ENCODE measurements at regions not wholly inside any gene's neighbourhood (a gene's known extent, or its start where the extent isn't known, plus 50 kb on each side); places are given as distances from the start of the nearest gene placed in this dataset.

- no peak overlapping the region for H3K4me2 ChIP-seq
- no peak overlapping the region for H3K27ac ChIP-seq
- no peak overlapping the region for H3K9ac ChIP-seq
- H3K36me3 ChIP-seq: no peaks in the 10 kb centered on the region
- TF ChIP-seq Cebpa-rat (IDR thresholded peaks at IDR 0.05): no peak
- no peaks in the 10 kb centered on the region for H3K27me3 ChIP-seq
- H3K9me3 ChIP-seq (replicated peaks in 1 of 11): no peaks in the 10 kb centered on the region
- no peaks in the 10 kb centered on the region; a peak in 1 of 22 replicates for H4K20me1 ChIP-seq
- peaks cover 0 to 34% (median 26%) of the 10 kb centered on the region in 10 experiments; a peak in 16 of 20 replicates for H3K4me1 ChIP-seq
- H3K4me3 ChIP-seq: no peak overlapping the region
Measured at GRCh38 chr2:15722980-15723379, 131.3 kb downstream of the DDX1 start.

- TF ChIP-seq Cebpa-rat (IDR thresholded peaks at IDR 0.05): no peak
- Histone ChIP-seq H3K36me3 (no peaks in the 10 kb centered on the region), H3K9me3 (replicated peaks in 1 of 11) (no peaks in the 10 kb centered on the region), H3K27me3 (no peaks in the 10 kb centered on the region), H4K20me1 (no peaks in the 10 kb centered on the region), H3K27ac (no peak overlapping the region), H3K4me1 (peaks cover 0 to 38% (median 24%) of the 10 kb centered on the region in 10 experiments; a peak in 16 of 20 replicates), H3K9ac (peak overlapping the region in 1 of 11 experiments; percentile 35; a peak in 1 of 22 replicates), H3K4me3 (no peak overlapping the region), H3K4me2 (peak overlapping the region in 10 of 11 experiments; percentile 3 to 53 (median 23); a peak in 8 of 22 replicates)
Measured at GRCh38 chr2:15724235-15724634, 132.6 kb downstream of the DDX1 start.

GRCh38 chr2:15725101-15725781 is 133.6 kb downstream of the DDX1 start:
- TF ChIP-seq Cebpa-rat (IDR thresholded peaks at IDR 0.05): no peak
- no peaks in the 10 kb centered on the region for H3K9me3 ChIP-seq (replicated peaks in 1 of 11)
- H3K27me3 ChIP-seq: no peaks in the 10 kb centered on the region
- H4K20me1 ChIP-seq: 0 out of 22 replicates have a peak, but pooled peaks cover 0 to under 1% (median 0%) of the 10 kb centered on the region in 11 experiments
- H3K36me3 ChIP-seq: no peaks in the 10 kb centered on the region
- H3K9ac ChIP-seq: no peak overlapping the region
- H3K4me1 ChIP-seq: peaks cover 4 to 46% (median 33%) of the 10 kb centered on the region in 10 experiments
- H3K4me2 ChIP-seq: 0 out of 22 replicates have a peak overlapping the region, but pooled peaks of 1 of the 11 experiments have one; percentile 47
- H3K4me3 ChIP-seq: no peak overlapping the region
- no peak overlapping the region for H3K27ac ChIP-seq

- Histone ChIP-seq H3K27me3 (no peaks in the 10 kb centered on the region), H3K4me1 (peaks cover 9 to 51% (median 38%) of the 10 kb centered on the region in 10 experiments), H3K4me2 (no peak overlapping the region), H4K20me1 (peaks cover 0 to 5% (median 0%) of the 10 kb centered on the region in 11 experiments; a peak in 3 of 22 replicates), H3K36me3 (no peaks in the 10 kb centered on the region), H3K9me3 (replicated peaks in 1 of 11) (no peaks in the 10 kb centered on the region), H3K27ac (no peak overlapping the region), H3K4me3 (no peak overlapping the region), H3K9ac (no peak overlapping the region)
- no peak for TF ChIP-seq Cebpa-rat (IDR thresholded peaks at IDR 0.05)
Measured at GRCh38 chr2:15725782-15726112, 134.1 kb downstream of the DDX1 start.

GRCh38 chr2:15726321-15727057 is 134.8 kb downstream of the DDX1 start:
- peaks cover 0 to 13% (median 0%) of the 10 kb centered on the region in 11 experiments; a peak in 4 of 22 replicates for H4K20me1 ChIP-seq
- H3K27ac ChIP-seq: no peak overlapping the region
- peaks cover 17 to 55% (median 44%) of the 10 kb centered on the region in 10 experiments for H3K4me1 ChIP-seq
- no peaks in the 10 kb centered on the region for H3K27me3 ChIP-seq
- no peak for TF ChIP-seq Cebpa-rat (IDR thresholded peaks at IDR 0.05)
- H3K9me3 ChIP-seq (replicated peaks in 1 of 11): no peaks in the 10 kb centered on the region
- H3K36me3 ChIP-seq: no peaks in the 10 kb centered on the region
- no peak overlapping the region for H3K4me3 ChIP-seq
- H3K9ac ChIP-seq: no peak overlapping the region
- no peak overlapping the region for H3K4me2 ChIP-seq

- Histone ChIP-seq H3K27me3 (no peaks in the 10 kb centered on the region), H3K27ac (no peak overlapping the region), H3K4me3 (no peak overlapping the region), H3K36me3 (no peaks in the 10 kb centered on the region), H4K20me1 (peaks cover 0 to 13% (median 0%) of the 10 kb centered on the region in 11 experiments; a peak in 4 of 22 replicates), H3K4me1 (peaks cover 28 to 57% (median 47%) of the 10 kb centered on the region in 10 experiments), H3K4me2 (peak overlapping the region in 5 of 11 experiments; percentile 10 to 59 (median 32); a peak in 8 of 22 replicates), H3K9me3 (replicated peaks in 1 of 11) (no peaks in the 10 kb centered on the region), H3K9ac (no peak overlapping the region)
- no peak for TF ChIP-seq Cebpa-rat (IDR thresholded peaks at IDR 0.05)
Measured at GRCh38 chr2:15727396-15728244, 136.0 kb downstream of the DDX1 start.

GRCh38 chr2:15728245-15728938 is 136.7 kb downstream of the DDX1 start:
- Histone ChIP-seq H3K27ac (no peak overlapping the region), H3K4me2 (peak overlapping the region in 6 of 11 experiments; percentile 10 to 59 (median 32); a peak in 11 of 22 replicates), H3K27me3 (no peaks in the 10 kb centered on the region)

GRCh38 chr2:15729001-15729400 is 137.3 kb downstream of the DDX1 start:
- no peak for TF ChIP-seq Cebpa-rat (IDR thresholded peaks at IDR 0.05)
- Histone ChIP-seq H3K4me1 (peaks cover 32 to 67% (median 55%) of the 10 kb centered on the region in 10 experiments), H3K4me3 (no peak overlapping the region), H4K20me1 (peaks cover 0 to 13% (median 0%) of the 10 kb centered on the region in 11 experiments; a peak in 4 of 22 replicates), H3K27ac (peak overlapping the region in 1 of 11 experiments; percentile 43; a peak in 1 of 22 replicates), H3K27me3 (no peaks in the 10 kb centered on the region), H3K9me3 (replicated peaks in 1 of 11) (no peaks in the 10 kb centered on the region), H3K4me2 (peak overlapping the region in 3 of 11 experiments; percentile 34 to 78 (median 59); a peak in 3 of 22 replicates), H3K9ac (no peak overlapping the region), H3K36me3 (no peaks in the 10 kb centered on the region)

More at GRCh38 chr2:15728245-15728938, 136.7 kb downstream of the DDX1 start:
- no peak for TF ChIP-seq Cebpa-rat (IDR thresholded peaks at IDR 0.05)
- Histone ChIP-seq H3K36me3 (no peaks in the 10 kb centered on the region), H3K4me1 (peaks cover 32 to 65% (median 53%) of the 10 kb centered on the region in 10 experiments), H3K9ac (no peak overlapping the region), H3K9me3 (replicated peaks in 1 of 11) (no peaks in the 10 kb centered on the region), H4K20me1 (peaks cover 0 to 13% (median 0%) of the 10 kb centered on the region in 11 experiments; a peak in 4 of 22 replicates), H3K4me3 (no peak overlapping the region)
